Calu3 (cell line): ENCODE measurements at regions not wholly inside any gene's neighbourhood (a gene's known extent, or its start where the extent isn't known, plus 50 kb on each side); places are given as distances from the start of the nearest gene placed in this dataset.

Source experiments
- BruUV-seq: library from RNA; stranded (reverse); fragments of 400-500 nt; replicated peaks from 2 replicates; lab custom pipeline; 2021; lab: Mats Ljungman, UMichigan
- CTCF ChIA-PET: fragments of 300-600 bp; sonication (Branson Sonifier 250); formaldehyde crosslinking; loops from one replicate; lab custom pipeline; 2022; ENCODE audit warnings: antibody characterized with exemption; lab: Charles Lee
- DNase-seq: peaks from one replicate; pipeline ENCODE4 v3.0.0; 2022
- H3K27ac Mint-ChIP-seq: one replicate; pipeline ENCODE4 v1.8.0; 2022; ENCODE audit warnings: mixed read lengths; ENCODE audit not compliant: unreplicated experiment
- H3K27me3 Mint-ChIP-seq: one replicate; pipeline ENCODE4 v1.8.0; 2022; ENCODE audit warnings: mixed read lengths; ENCODE audit not compliant: unreplicated experiment
- H3K36me3 Mint-ChIP-seq: one replicate; pipeline ENCODE4 v1.8.0; 2022; ENCODE audit warnings: mild to moderate bottlenecking, moderate library complexity, mixed read lengths; ENCODE audit not compliant: insufficient read depth, unreplicated experiment
- H3K4me1 Mint-ChIP-seq: one replicate; pipeline ENCODE4 v1.8.0; 2022; ENCODE audit warnings: mild to moderate bottlenecking, low read depth, mixed read lengths; ENCODE audit not compliant: unreplicated experiment
- H3K4me3 Mint-ChIP-seq: one replicate; pipeline ENCODE4 v1.8.0; 2022; ENCODE audit warnings: mild to moderate bottlenecking, low read depth, moderate library complexity, mixed read lengths; ENCODE audit not compliant: unreplicated experiment
- H3K9me3 Mint-ChIP-seq: one replicate; pipeline ENCODE4 v1.8.0; 2022; ENCODE audit warnings: low read depth, mixed read lengths; ENCODE audit not compliant: unreplicated experiment
- intact Hi-C: fragments of 100-400 bp; cut with micrococcal nuclease; formaldehyde crosslinking; loops from one replicate; pipeline ENCODE4 v1.10.0; 2022; ENCODE audit not compliant: unreplicated experiment
- TF ChIP-seq, protein P1 (sequence below): fragments of 200-600 bp; IDR thresholded peaks from one replicate; pipeline ENCODE4 v1.8.0; 2022; ENCODE audit warnings: antibody characterized with exemption; ENCODE audit not compliant: unreplicated experiment

DNA sequence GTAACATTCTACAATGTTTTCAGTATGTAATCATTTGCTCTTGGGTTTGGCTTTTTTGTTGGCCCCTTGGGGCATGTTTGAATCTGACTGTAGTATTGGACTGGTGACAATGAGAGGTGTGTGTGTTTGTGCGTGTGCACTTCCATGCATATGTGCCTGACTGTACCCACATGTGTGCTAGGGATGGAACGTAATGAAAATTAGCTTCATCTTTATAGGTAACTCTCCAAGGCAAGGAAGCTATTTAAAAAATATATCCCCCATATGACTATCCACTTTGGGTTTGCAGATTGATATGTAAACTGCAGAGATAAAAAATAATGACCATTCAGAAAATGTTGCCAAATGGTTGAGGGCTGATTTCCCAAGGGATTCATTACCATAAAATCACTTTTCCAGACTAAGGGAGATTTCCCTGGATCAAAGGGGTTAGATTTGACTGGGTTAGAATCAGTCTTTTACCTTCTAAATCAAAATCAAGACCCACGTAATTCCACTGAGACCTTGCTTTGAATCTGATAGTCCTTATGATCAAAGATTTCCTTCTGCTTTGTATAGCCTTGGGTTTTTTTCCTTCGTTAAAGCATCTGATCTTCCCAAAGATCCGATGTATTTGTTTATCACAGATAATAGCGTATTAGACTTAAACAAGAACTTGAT lies 189.7 kb downstream of the CENPF start:
- intact Hi-C loops, result no loop called here
- BruUV-seq, result no TSS peak
- Mint-ChIP-seq H3K27ac (no peak overlapping the region), H3K36me3 (no peaks in the 10 kb centered on the region), H3K27me3 (peaks cover 14% of the 10 kb centered on the region), H3K9me3 (peaks cover 3% of the 10 kb centered on the region), H3K4me3 (no peak overlapping the region), H3K4me1 (no peaks in the 10 kb centered on the region)
- no peak for DNase-seq
- CTCF ChIA-PET, result no interaction called here
- TF ChIP-seq, protein P1, sequence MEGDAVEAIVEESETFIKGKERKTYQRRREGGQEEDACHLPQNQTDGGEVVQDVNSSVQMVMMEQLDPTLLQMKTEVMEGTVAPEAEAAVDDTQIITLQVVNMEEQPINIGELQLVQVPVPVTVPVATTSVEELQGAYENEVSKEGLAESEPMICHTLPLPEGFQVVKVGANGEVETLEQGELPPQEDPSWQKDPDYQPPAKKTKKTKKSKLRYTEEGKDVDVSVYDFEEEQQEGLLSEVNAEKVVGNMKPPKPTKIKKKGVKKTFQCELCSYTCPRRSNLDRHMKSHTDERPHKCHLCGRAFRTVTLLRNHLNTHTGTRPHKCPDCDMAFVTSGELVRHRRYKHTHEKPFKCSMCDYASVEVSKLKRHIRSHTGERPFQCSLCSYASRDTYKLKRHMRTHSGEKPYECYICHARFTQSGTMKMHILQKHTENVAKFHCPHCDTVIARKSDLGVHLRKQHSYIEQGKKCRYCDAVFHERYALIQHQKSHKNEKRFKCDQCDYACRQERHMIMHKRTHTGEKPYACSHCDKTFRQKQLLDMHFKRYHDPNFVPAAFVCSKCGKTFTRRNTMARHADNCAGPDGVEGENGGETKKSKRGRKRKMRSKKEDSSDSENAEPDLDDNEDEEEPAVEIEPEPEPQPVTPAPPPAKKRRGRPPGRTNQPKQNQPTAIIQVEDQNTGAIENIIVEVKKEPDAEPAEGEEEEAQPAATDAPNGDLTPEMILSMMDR, result no peak

DNA sequence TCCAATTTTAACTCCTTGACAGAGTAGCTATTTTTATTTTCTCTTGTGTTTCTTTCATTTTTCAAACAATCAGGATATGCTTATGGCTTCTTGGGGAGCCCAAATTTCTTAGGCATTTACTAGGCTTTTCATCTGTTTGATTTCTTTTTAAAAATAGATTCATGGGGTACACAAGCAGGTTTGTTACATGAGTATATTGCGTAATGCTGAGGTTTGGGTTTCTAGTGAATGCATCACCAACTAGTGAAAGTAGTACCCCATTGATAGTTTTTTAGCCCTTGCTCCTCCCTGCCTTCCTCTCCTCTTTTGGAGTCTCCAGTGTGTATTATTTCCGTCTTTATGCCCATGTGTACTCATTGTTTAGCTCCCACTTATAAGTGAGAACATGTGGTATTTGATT lies 190.7 kb downstream of the CENPF start:
- no peak for DNase-seq
- H3K4me3 Mint-ChIP-seq, result no peak overlapping the region
- no peaks in the 10 kb centered on the region for H3K36me3 Mint-ChIP-seq
- no peaks in the 10 kb centered on the region for H3K4me1 Mint-ChIP-seq
- peaks cover 3% of the 10 kb centered on the region for H3K9me3 Mint-ChIP-seq
- intact Hi-C loops, result no loop called here
- peaks cover 4% of the 10 kb centered on the region for H3K27me3 Mint-ChIP-seq
- BruUV-seq, result no TSS peak
- TF ChIP-seq, protein P1, result no peak
- no peak overlapping the region for H3K27ac Mint-ChIP-seq
- CTCF ChIA-PET, result no interaction called here

DNA sequence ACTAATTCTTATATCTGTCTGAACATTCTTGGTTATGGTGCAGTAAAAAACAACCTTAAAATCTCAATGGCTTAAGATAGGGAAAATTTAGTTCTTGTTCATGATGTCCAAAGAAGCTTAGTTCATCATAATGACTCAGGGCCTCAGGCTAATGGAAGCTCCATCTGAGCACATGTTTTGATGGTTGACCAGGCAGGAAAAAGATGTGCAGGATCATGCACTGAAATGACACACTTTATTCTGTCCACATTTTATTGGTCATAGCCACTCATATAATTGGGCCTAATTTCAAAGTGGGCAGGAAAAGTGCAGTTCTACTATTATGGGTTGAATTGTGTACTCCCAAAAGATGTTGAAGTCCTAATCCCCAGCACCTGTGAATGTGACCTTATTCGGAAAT lies 198.2 kb downstream of the CENPF start:
- H3K27me3 Mint-ChIP-seq, result no peaks in the 10 kb centered on the region
- CTCF ChIA-PET, result no interaction called here
- BruUV-seq, result no TSS peak
- H3K36me3 Mint-ChIP-seq, result no peaks in the 10 kb centered on the region
- H3K9me3 Mint-ChIP-seq, result peaks cover 6% of the 10 kb centered on the region
- intact Hi-C loops, result no loop called here
- no peak for DNase-seq
- no peaks in the 10 kb centered on the region for H3K4me1 Mint-ChIP-seq
- TF ChIP-seq, protein P1, result no peak
- H3K4me3 Mint-ChIP-seq, result no peak overlapping the region
- H3K27ac Mint-ChIP-seq, result no peak overlapping the region

DNA sequence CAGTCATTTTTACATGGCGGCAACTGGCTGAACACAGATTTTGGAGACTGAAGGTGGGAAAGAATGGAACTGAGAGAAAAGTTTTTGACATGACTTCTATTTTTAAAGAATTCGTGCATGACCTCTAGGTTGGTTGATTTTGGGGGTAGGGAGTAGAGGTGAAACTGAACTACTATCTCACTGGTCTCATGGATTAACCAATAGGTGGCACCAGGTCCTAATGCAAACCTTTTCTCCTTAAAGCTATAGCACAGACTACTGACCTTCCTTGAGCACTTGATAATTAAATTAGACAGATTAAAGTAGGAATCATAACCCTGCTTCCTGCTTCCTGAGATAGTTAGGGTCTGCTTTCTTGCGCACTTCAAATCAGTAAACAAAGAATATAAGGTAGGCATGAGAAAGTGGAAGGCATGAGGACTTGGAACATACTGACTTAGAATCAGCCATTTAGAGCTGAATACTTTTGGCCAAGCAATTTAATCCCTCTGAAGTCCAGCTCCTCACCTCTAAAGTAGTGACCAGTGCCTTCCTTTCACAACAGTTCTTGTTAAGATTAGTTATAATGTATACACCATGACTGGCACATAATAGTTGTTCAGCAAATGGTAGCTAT lies 206.0 kb downstream of the CENPF start:
- BruUV-seq, result no TSS peak
- H3K4me1 Mint-ChIP-seq, result no peaks in the 10 kb centered on the region
- CTCF ChIA-PET, result interaction anchor here (0.7 to 1.2 kb wide), 6 partner anchors 267 to 718 kb away, joined by 3 to 16 read pairs (median 6); no protein-coding TSS in a partner anchor
- H3K4me3 Mint-ChIP-seq, result no peak overlapping the region
- TF ChIP-seq, protein P1, result peak; percentile 60
- intact Hi-C loops, result loop anchor here (1.0 to 2.0 kb wide), 4 partner anchors 267 to 717 kb away; no protein-coding TSS in a partner anchor
- H3K36me3 Mint-ChIP-seq, result no peaks in the 10 kb centered on the region
- no peak overlapping the region for H3K27ac Mint-ChIP-seq
- H3K9me3 Mint-ChIP-seq, result peaks cover 10% of the 10 kb centered on the region
- H3K27me3 Mint-ChIP-seq, result no peaks in the 10 kb centered on the region
- peak; percentile 48 for DNase-seq
